HG03457 (cell line): ENCODE measurements at regions not wholly inside any gene's neighbourhood (a gene's known extent, or its start where the extent isn't known, plus 50 kb on each side); places are given as distances from the start of the nearest gene placed in this dataset.
"Not testable (repeated sequence)": the region's sequence is repeated elsewhere in the genome, so short reads cannot be mapped to it uniquely, and the experiment has no call there.

Experiments used
- ATAC-seq: cut with Tn5 transposase; IDR thresholded peaks from one replicate; pipeline ENCODE4 v1.9.1; 2021; ENCODE audit warnings: moderate number of reproducible peaks; ENCODE audit not compliant: unreplicated experiment

DNA sequence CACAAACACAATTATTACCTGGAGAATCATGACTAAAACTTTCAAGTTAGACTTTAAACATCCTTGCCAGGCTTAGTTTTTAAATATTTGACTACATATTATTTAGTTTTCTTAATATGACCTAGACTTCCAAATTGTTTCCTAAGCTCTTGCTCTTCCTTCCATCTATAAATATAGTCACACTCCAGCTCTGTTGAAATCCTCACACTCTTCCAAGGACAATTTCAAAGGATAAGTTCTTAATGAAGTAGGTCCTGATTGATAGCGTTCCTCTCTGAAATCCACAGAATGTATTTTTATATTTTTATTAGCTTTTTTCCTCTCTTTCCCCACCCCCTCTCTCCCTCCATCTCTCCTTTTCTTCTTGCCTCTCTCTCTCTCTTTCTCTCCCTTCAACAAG, 1074.1 kb upstream of the PCDH20 start:
- no peak for ATAC-seq

DNA sequence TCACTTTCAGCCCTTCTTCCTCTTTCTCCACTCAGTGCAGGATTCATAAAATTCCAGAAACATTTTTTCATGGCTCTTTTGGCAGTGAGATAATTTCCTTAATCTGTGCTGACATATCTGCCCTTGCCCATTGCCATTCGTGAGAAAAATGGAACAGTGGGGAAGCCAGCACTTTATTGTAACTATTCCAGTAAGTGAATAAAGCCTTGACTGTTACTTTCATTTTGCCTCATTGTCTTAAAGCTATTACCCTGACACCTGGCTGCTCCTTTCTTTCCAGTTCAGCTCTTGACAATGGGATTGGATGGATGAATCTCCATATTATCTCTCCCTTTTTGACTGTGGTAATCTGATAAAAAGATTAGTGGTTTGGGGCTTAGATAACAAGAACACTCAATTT, 1068.1 kb upstream of the PCDH20 start:
- no peak for ATAC-seq

DNA sequence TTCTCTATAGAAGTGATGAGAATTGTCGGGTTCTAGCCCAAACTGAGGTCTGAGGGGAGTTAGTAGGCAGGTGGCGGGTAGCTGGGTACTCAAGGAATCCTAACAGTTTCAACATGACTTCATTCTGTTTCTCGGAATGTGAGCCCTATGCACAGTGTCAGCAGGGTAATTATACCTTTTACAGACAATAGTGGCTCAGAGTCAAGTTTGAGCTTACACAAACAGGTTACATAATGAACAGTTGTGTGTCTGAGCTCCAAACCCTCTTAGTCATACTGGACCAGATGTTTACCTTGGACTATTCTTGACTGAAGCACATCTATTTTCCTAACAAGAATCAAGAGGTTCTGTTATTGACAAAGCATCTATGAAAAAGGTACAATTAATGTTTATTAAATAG, 1066.7 kb upstream of the PCDH20 start:
- no peak for ATAC-seq

DNA sequence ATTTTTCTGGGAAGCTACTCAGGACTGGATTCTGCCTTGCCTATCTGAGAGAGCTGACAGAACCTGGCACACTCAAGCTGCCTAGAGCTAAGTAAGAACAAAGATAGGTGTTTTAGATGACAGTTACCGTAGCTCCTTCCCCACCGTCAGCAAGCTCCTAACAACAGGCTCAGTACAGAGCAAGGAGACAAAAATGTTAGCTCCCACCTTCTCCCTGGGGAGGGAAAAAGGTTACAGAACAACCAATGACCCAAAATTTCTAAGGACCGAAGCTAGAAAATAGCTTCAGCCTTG, 1058.2 kb upstream of the PCDH20 start:
- ATAC-seq: no peak

DNA sequence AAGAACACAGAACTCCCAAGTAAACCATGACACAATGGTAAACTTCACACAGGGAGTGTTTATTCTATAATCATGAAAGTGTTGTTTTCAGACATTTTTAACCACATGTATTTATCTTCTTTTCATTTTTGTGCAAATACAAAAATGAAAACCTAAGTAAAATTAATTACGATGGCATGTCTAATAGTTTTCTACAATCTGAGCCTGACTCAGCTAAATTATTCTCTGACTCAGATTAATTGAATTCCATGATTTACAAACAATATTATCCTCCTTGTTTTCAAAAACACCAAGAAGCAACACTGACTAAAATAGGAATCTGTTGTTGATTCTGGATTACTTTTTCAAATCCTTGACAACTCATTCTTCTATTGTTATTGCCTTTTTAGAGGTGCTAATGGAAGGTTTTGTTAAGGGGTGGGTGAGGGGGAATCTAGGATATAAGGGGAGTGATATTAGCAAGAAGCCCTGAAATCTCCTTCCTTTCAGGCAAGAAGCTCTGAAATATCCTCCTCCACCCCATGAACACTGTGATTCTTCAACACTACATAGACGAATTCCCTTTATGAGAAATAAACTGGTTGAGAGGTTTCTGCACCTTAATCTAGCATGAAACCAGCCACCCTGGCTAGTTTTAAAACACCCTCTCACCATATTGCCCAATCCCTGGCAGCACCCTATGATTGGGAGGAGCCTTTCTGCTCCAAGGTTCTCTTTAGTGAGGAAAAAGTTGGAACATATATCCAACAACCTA, 1057.7 kb upstream of the PCDH20 start:
- ATAC-seq: no peak

DNA sequence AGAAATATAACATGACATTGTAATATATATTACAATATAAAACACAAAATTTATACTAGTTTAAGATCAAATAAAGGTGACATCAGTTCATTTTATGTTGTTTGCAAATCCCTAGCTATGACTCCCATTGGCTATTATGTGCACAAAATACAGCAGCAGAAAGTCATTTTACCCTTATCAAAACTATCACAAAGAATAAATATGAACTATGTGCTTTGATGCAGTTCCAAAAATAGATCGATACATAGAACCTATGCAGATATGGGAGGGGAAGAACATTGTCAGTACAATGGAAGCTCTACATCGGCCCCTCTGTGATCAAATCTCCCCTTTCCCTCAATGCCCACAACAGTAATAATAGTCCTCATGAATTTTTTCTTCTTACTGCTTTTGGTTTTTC, 1038.1 kb upstream of the PCDH20 start:
- no peak for ATAC-seq

DNA sequence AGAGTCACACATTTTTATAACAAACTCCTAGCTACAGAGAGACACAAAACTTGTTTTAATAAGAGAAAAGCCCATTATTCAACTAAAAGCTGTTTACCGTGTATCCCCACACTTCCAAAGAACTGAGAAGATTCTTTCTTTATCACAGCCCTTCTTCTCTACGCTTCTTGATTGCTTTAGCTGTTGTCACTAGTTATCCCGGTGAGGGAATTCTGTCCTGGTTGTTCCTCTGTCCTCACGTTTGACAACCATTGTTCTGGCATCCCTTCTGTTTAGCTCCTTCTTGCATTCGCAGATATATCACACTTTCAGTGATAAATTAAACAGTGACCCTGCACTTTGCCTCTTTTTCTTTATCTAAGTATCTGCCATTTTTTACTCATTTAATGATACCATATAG, 1035.1 kb upstream of the PCDH20 start:
- ATAC-seq: no peak

DNA sequence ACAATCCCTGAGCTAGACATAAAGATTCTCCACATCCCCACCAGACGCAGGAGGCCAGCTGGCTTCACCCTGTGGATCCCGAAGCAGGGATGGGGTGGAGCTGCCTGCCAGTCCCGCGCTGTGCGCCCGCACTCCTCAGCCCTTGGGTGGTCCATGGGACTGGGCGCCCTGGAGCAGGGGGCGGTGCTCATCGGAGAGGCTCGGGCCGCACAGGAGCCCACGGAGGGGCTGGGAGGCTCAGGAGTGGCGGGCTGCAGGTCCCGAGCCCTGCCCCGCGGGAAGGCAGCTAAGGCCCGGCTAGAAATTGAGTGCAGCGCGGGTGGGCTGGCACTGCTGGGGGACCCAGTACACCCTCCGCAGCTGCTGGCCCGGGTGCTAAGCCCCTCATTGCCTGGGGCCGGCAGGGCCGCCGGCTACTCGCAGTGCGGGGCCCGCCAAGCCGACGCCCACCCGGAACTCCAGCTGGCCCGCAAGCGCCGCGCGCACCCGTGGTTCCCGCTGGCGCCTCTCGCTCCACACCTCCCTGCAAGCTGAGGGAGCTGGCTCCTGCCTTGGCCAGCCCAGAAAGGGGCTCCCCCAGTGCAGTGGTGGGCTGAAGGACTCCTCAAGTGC, 1032.2 kb upstream of the PCDH20 start:
- ATAC-seq: not testable (repeated sequence)

DNA sequence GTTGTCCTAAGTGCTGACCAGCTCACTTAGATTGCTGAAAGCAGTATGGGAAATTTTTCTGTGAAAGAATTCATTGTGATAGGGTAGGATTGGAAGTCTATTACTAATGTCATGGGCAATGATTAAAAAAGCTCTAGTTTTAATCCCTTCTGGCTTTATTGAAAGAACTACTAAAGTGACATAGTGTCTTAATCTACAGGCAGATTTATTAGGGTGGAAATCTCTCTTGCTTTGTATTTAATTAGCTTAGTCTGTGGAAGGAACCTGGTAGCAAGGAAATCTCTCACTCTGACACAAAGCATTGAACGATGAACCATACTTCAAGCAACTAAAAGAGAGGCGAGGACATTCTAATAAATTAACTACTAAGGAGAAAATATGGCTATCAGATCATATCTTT, 1029.2 kb upstream of the PCDH20 start:
- no peak for ATAC-seq

DNA sequence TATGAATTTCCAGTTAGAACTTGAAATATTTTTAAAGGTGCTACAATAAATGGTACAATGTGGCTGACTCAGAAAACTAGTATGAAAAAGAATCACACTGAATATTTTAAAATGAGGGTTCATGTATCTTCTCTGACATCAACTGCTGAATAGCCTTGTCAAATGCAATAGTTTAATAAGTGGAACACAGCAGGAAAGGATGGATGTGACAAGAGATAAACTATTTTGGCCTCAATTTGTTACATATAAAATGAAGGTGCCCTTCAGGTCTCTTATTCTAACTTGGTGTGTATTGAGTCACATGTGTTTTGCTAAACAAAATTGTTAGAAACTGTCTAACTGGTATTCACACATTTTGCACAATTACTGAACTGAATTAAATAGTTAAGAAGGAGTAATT, 1018.4 kb upstream of the PCDH20 start:
- ATAC-seq: no peak

DNA sequence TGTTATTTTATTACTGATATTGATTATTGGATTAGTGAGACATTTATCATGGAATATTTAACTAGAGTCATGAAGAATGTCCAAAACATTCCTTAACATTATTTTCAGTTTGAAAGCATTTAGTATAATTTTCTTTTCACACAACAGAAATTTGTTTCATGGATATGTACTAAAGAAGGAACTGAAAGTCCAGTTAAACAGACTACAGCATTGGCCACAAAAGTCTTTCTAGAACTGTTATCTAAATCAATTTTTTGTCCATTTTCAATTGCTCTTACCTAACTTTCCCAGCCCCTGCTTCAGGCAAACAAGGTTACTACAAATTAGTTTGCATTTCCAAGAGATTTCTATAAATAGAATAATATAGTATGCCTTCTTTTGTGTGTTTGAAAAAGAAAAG, 1018.0 kb upstream of the PCDH20 start:
- ATAC-seq: no peak

DNA sequence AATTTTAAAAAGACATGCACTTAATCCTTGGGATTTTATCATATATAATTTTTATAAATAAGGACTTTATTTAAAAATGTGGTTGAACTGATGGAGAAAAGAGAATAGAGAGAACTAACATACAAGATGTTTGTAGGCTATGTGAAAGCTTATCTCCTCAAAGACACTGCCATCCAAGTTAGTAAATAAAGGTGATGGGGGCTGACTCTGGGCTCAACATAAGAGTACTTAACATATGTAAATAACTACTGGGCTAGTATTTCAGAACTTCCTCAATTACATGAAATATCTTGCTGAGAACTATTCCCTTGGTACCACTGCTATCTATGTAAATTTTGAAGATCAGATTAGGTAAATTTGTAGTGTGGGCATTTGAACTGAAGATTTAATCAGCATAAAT, 1017.3 kb upstream of the PCDH20 start:
- ATAC-seq: no peak

DNA sequence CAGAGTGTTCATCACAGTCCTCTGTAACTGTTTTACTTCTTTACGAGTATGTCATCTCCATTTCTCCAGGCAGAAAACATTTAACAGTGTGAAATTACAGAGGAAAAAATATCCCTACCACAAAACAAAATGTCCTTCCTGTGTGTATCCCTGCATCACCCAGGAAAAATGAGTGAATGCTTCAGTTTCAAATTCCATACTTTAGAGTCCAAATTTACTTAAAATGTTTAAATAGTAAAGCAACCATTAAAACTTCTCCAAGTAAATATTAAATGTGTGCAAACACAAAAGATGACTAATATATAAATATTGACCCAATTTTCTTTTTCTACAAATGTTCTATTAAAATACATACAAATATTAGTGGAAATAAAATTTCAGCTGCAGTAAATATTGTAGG, 1016.6 kb upstream of the PCDH20 start:
- ATAC-seq: no peak

DNA sequence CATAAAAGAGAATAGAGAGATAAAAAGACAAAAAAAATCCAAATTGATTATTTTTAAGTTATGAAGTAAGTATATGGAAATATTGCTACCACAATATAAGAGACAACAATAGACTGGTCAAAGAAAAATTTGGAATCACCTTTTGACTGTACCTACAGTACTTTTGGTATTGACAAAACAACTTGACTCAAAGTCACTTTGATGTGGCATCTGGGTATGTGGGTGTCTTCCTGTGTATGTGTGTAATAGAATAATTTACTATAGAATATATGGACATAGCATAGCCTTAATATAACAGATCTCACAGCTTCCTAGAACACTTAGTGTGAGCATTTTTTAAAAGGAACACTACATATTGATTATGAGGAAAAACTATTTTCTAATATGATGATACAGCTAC, 1016.2 kb upstream of the PCDH20 start:
- ATAC-seq: no peak

DNA sequence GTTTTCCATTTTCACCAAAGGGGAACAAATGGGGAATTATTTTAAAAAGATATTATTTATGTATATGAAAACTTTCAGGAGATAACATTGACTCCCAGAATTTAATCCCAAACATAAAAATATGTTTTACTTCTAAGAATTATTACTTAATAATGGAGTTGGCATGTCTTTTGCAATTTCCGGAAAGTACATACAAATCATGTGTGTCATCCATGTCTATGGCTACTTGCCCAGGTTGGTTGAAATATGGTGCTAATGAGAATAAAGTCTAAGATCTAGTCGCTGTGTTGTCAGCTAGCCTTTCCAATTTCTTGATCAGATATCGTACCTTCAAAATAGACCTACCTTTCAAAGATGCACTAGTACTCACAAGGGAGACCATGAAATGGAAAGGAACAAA, 1003.2 kb upstream of the PCDH20 start:
- ATAC-seq: no peak

DNA sequence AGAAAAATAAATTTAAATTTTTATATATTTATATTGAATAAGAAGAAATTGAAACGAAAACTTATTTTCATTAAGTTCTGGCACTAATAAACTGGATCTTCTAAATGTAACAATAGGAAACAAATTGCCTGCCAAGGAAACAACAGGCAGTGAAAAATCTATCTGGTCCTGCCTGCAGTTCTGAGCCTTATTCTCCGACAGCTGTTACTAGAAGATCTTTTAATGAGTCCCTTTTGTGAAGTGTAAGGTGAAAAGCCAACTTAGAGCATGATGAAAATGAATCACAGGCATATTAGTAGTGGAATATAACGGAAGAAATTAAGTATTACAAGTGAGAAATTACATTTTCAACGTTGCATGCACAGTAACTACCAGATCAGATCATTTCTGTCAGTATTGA, 1002.7 kb upstream of the PCDH20 start:
- no peak for ATAC-seq

DNA sequence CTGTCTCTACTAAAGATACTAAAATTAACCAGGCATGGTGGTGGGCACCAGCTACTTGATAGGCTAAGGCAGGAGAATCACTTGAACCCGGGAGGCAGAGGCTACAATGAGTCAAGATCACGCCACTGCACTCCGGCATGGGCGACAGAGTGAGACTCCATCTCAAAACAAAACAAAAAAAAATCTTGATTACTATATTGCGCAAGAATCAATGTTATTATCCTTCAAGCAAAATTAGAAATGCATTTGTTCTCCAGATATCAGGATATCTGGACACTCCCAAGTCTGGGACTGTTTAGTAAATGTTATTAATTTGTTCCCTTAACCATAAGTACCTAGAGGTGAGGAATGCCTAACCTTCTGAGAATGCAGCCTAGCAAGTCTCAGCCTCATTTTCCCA, 992.2 kb upstream of the PCDH20 start:
- no peak for ATAC-seq

DNA sequence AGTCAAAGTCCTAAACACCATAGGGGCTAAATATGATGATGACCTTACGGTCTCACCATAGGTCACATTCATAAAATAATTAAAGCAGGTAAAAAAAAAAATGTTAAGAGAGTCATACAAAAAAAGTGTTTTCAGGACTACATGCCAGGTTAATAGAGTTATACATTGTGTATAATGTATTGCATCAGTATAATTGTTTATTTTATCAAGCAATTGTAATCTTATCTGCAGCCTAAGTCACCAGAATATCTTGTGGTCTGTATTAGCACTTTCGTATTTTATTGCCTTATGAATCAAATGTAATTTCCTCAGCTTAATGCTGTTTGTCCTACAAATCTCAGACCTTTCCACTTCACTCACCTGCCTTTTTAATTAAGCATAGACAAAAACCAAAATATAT, 972.9 kb upstream of the PCDH20 start:
- ATAC-seq: no peak

DNA sequence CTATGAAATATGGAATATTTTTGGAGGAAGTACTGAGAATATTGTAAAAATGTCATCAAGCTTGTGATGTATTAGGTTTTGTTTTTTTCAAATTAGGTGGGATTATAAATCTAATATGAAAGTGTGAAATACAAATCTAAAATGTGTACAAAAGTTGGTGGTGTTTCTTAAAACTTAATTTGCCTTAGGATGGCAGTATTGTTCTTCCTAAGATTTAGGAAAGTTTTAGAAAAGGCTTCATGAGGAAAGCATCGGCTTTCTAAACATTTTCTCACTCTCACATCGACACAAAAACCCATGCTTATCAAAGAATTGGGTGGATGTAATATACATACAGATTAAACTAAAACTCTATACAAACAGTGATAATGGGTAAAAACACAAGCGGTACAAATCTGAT, 972.0 kb upstream of the PCDH20 start:
- ATAC-seq: no peak

DNA sequence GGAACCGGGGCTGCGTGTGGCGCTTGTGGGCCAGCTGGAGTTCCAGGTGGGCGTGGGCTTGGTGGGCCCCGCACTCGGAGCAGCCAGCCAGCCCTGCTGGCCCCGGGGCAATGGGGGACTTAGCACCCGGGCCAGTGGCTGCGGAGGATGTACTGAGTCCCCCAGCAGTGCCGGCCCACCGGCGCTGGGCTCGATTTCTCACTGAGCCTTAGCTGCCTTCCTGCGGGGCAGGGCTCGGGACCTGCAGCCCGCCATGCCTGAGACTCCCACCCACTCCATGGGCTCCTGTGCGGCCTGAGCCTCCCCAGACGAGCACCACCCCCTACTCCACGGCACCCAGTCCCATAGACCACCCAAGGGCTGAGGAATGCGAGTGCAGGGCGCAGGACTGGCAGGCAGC, 963.6 kb upstream of the PCDH20 start:
- not testable (repeated sequence) for ATAC-seq

DNA sequence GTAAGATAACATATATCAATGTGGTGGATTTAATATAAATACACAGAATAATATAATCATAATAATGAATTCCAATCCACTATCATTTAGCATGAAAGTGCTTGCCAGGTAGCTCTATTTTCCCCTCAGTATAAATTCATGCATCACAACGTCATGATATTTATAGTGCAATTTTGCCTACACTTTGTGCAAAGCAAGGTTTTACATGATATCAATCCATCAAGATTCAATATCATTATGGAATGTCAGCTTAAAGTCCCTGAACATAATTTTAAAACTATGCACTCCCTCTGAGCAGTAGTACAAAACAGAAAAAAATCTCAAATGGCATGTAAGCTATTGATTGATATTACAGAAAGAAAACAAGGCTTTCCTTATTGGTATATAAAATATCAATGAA, 962.2 kb upstream of the PCDH20 start:
- ATAC-seq: no peak

DNA sequence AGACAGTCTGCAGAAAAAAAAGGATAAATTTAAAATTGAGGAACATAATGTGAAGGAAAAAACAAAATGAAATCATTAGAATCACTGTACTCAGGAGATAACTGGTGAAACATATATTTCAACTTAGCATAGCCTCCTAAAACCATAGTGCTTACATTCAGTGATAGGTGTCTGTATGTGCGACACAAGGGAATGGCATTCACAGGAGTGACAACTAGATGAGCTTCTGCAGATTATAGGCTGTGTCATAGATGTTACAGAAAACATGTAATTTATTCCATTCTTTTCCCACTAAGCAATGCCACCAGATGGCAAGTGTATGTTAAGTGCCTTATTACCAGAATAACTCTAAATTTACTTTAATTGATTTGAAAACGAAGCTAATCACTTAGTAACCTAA, 960.0 kb upstream of the PCDH20 start:
- no peak for ATAC-seq

DNA sequence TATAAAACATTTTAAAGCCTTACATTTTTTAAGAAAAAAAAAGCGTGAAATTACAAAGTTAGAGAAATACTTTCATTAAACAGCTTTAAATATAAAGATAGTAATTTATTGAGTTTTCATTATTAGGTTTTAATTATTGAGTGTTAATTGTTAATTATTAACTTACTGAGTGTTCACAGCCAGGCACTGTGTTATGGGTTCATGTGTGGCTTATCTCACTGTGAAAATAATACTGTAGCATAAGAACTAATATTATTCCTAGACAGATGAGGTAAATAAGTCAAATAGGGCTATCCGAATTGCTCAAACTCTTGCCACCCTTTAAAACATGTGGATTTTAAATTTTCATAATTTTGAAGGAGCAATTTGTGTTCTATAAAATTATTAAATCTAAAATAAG, 956.1 kb upstream of the PCDH20 start:
- no peak for ATAC-seq
